Thymus (tissue), 11 donors: ENCODE measurements at regions not wholly inside any gene's neighbourhood (a gene's known extent, or its start where the extent isn't known, plus 50 kb on each side); places are given as distances from the start of the nearest gene placed in this dataset.

Experiments used
- DNase-seq, 9 donors: peaks; one replicate each; pipeline ENCODE4 v3.0.0-alpha.2; 2013; ENCODE audit warnings: low spot score in 9 of 9, low read depth in 6 of 9, missing footprints in 1 of 9
- H3K27ac ChIP-seq, 2 donors: one replicate each; pipeline ENCODE4 v1.5.1; 2013; ENCODE audit warnings: control low read depth in 1 of 2, low read depth in 1 of 2, low read length in 1 of 2, mild to moderate bottlenecking in 1 of 2, moderate library complexity in 1 of 2
- H3K27me3 ChIP-seq, 2 donors: one replicate each; pipeline ENCODE4 v1.5.1; 2013; ENCODE audit warnings: low read length in 1 of 2; ENCODE audit not compliant: control insufficient read depth in 2 of 2, insufficient read depth in 1 of 2
- H3K36me3 ChIP-seq, 2 donors: one replicate each; pipeline ENCODE4 v1.5.1; 2013; ENCODE audit warnings: low read length in 1 of 2, mild to moderate bottlenecking in 1 of 2, moderate library complexity in 1 of 2; ENCODE audit not compliant: control insufficient read depth in 2 of 2, insufficient read depth in 2 of 2
- H3K4me1 ChIP-seq, 2 donors: one replicate each; pipeline ENCODE4 v1.5.1; 2013; ENCODE audit warnings: low read length in 2 of 2; ENCODE audit not compliant: control insufficient read depth in 2 of 2, insufficient read depth in 2 of 2
- H3K4me3 ChIP-seq, 2 donors: one replicate each; pipeline ENCODE4 v1.5.1; 2013; ENCODE audit warnings: low read length in 2 of 2, control low read depth in 1 of 2, mild to moderate bottlenecking in 1 of 2
- H3K9me3 ChIP-seq, 2 donors: one replicate each; pipeline ENCODE4 v1.5.1; 2013; ENCODE audit warnings: low read length in 1 of 2, mild to moderate bottlenecking in 1 of 2; ENCODE audit not compliant: control insufficient read depth in 2 of 2, insufficient read depth in 1 of 2
- WGBS: extraction: QIAGEN DNeasy Blood & Tissue Kit; methylation state at CpG from one replicate; pipeline ENCODE4 v1.1.7; 2013; 5-methylcytosine and 5-hydroxymethylcytosine counted together
- donor health status: healthy.

DNA sequence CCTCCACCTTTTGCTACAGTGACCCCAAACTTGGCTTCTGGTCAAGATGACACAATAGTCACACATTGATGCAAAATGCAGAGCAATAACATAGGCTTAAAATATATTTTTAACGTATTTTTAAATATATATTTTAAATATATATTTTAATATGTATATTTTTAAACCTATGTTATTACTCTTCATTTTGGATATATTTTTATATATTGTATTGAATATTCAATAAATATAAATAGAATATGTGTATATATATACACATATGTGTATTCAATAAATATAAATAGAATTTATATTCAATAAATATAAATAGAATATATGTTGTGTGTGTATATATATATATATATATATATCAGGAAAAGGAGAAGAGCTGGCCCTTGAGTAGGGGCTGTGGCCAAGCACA is 115.6 kb downstream of the POU4F1 start:
- Histone ChIP-seq H3K36me3 (no peaks in the 10 kb centered on the region), H3K4me3 (no peak overlapping the region), H3K27ac (no peak overlapping the region), H3K27me3 (no peaks in the 10 kb centered on the region), H3K9me3 (no peaks in the 10 kb centered on the region), H3K4me1 (no peaks in the 10 kb centered on the region)
- DNase-seq: no peak
- WGBS: 91% methylated on average over 1 of the region's 1 CpG

GRCh38 chr13:78485803-78486202 is 117.5 kb downstream of the POU4F1 start:
- Histone ChIP-seq H3K4me3 (no peak overlapping the region), H3K36me3 (no peaks in the 10 kb centered on the region), H3K27ac (no peak overlapping the region), H3K9me3 (no peaks in the 10 kb centered on the region), H3K4me1 (no peaks in the 10 kb centered on the region), H3K27me3 (no peaks in the 10 kb centered on the region)
- no peak for DNase-seq
- WGBS: 90% methylated on average over 3 of the region's 3 CpGs

GRCh38 chr13:78478183-78478582 is 125.2 kb downstream of the POU4F1 start:
- 86% methylated on average over 1 of the region's 1 CpG for WGBS

GRCh38 chr13:78476910-78477309 is 126.4 kb downstream of the POU4F1 start:
- no peak for DNase-seq
- Histone ChIP-seq H3K4me1 (no peaks in the 10 kb centered on the region), H3K4me3 (no peak overlapping the region), H3K9me3 (no peaks in the 10 kb centered on the region), H3K27ac (no peak overlapping the region), H3K36me3 (no peaks in the 10 kb centered on the region), H3K27me3 (no peaks in the 10 kb centered on the region)
- 84% methylated on average over 8 of the region's 8 CpGs for WGBS

More at GRCh38 chr13:78478183-78478582, 125.2 kb downstream of the POU4F1 start:
- no peaks in the 10 kb centered on the region for H3K4me1 ChIP-seq
- H3K27me3 ChIP-seq: no peaks in the 10 kb centered on the region
- H3K36me3 ChIP-seq: no peaks in the 10 kb centered on the region
- no peak overlapping the region for H3K4me3 ChIP-seq
- no peak overlapping the region for H3K27ac ChIP-seq
- no peak for DNase-seq
- no peaks in the 10 kb centered on the region for H3K9me3 ChIP-seq

- H3K4me1 ChIP-seq: no peaks in the 10 kb centered on the region
- H3K9me3 ChIP-seq: no peaks in the 10 kb centered on the region
- WGBS: 89% methylated on average over 2 of the region's 2 CpGs
- no peaks in the 10 kb centered on the region for H3K27me3 ChIP-seq
- DNase-seq: no peak
- no peaks in the 10 kb centered on the region for H3K36me3 ChIP-seq
- no peak overlapping the region for H3K4me3 ChIP-seq
- H3K27ac ChIP-seq: no peak overlapping the region
These were observed 134.7 kb downstream of the POU4F1 start for GRCh38 chr13:78468621-78469020.

- H3K9me3 ChIP-seq: no peaks in the 10 kb centered on the region
- H3K36me3 ChIP-seq: no peaks in the 10 kb centered on the region
- no peak overlapping the region for H3K27ac ChIP-seq
- no peaks in the 10 kb centered on the region for H3K27me3 ChIP-seq
- DNase-seq: no peak
- H3K4me1 ChIP-seq: no peaks in the 10 kb centered on the region
- 80% methylated on average over 1 of the region's 1 CpG for WGBS
- H3K4me3 ChIP-seq: no peak overlapping the region
These were observed 138.1 kb downstream of the POU4F1 start for GRCh38 chr13:78465250-78465649.

DNA sequence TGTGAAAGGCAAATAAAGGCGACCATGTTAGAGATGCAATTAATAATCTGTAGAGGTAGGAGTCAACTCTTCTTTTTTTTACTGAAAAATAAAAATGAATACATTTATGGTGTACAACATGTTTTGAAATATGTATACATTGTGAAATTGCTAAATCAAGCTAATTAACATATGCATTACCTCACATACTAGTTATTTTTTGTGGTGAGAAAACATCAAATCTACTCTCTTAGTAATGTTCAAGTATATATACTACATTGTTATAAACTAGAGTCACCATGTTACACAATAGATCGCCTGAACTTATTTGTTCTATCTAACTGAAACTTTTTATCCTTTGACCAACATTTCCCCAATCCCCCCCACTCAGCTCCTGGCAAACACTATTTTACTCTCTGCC is 143.2 kb downstream of the POU4F1 start:
- Histone ChIP-seq H3K9me3 (no peaks in the 10 kb centered on the region), H3K36me3 (no peaks in the 10 kb centered on the region), H3K27ac (no peak overlapping the region), H3K27me3 (no peaks in the 10 kb centered on the region), H3K4me3 (no peak overlapping the region), H3K4me1 (no peaks in the 10 kb centered on the region)
- WGBS: 91% methylated on average over 2 of the region's 2 CpGs
- no peak for DNase-seq

- 85% methylated on average over 4 of the region's 4 CpGs for WGBS
These were observed 159.5 kb downstream of the POU4F1 start for GRCh38 chr13:78443839-78444238.

DNA sequence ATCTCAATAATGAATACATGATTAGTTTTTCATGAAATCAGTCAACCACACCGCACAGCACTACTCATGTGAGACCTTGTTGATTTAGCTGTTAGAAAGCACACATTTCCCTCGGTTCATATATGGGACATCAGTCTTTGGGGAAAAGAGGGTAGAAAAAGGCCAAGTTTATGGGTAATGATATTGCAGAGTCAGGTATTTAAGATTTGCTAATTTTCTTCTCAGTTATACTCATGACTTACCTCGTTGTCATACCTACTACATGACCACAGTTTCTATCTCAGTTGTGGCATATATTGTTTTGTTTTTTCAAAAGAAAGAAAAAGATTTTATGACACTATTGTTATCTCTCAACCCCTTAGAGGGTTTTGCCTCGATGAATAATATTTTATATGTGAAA is 165.6 kb downstream of the POU4F1 start:
- H3K36me3 ChIP-seq: no peaks in the 10 kb centered on the region

More at GRCh38 chr13:78443839-78444238, 159.5 kb downstream of the POU4F1 start:
- Histone ChIP-seq H3K9me3 (no peaks in the 10 kb centered on the region), H3K4me3 (no peak overlapping the region), H3K27me3 (no peaks in the 10 kb centered on the region), H3K4me1 (no peaks in the 10 kb centered on the region), H3K36me3 (no peaks in the 10 kb centered on the region), H3K27ac (no peak overlapping the region)
- DNase-seq: no peak

GRCh38 chr13:78436311-78436710 is 167.0 kb downstream of the POU4F1 start:
- Histone ChIP-seq H3K4me3 (no peak overlapping the region), H3K27ac (no peak overlapping the region), H3K27me3 (no peaks in the 10 kb centered on the region), H3K9me3 (no peaks in the 10 kb centered on the region), H3K36me3 (no peaks in the 10 kb centered on the region), H3K4me1 (no peaks in the 10 kb centered on the region)
- DNase-seq: no peak
- 96% methylated on average over 3 of the region's 3 CpGs for WGBS

More for the DNA sequence above, 165.6 kb downstream of the POU4F1 start:
- 84% methylated on average over 4 of the region's 4 CpGs for WGBS
- no peak overlapping the region for H3K27ac ChIP-seq
- no peak overlapping the region for H3K4me3 ChIP-seq
- DNase-seq: no peak
- no peaks in the 10 kb centered on the region for H3K4me1 ChIP-seq
- no peaks in the 10 kb centered on the region for H3K27me3 ChIP-seq
- H3K9me3 ChIP-seq: no peaks in the 10 kb centered on the region
